TTC549 (cell line): ENCODE measurements at regions not wholly inside any gene's neighbourhood (a gene's known extent, or its start where the extent isn't known, plus 50 kb on each side); places are given as distances from the start of the nearest gene placed in this dataset.

Experiments
- FAIRE-seq: peaks from 2 replicates; lab custom pipeline; 2012; peaks lifted over from hg19 to GRCh38; lab: Jason Lieb, UNC

DNA sequence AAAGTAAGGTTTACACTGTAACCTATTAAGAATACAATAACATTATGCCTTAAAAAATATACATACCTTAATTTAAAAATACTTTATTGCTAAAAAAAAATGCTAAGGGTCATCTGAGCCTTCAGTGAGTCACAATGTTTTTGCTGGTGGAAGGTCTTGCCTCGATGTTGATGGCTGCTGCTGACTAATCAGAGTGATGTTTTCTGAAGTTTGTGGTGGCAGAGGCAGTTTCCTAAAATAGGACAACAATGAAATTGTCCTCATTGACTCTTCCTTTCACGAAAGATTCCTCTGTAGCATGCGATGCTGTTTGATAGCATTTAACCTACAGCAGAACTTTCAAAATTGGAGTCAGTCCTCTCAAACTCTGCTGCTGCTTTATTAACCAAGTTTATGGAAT is 97.6 kb downstream of the FAT3 start:
- FAIRE-seq, result no peak

DNA sequence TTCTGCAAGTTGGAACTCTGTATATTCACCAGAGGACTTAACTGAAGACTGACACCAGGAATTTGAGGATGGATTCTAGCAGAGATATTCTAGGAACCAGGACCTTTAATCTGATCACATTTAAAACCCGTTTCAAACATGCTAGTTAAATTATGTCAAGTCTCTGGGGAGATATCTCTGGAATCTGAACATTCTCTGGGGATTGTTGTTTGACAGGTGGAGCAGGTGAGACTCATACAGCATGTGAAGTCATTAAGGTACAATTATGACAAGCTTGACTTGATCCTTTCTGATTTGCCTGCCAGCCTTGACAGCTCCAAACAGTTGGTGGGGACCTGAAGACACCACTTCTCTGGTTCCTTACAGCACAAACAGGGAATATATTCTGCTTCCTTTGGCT is 100.3 kb downstream of the FAT3 start:
- FAIRE-seq, result no peak

DNA sequence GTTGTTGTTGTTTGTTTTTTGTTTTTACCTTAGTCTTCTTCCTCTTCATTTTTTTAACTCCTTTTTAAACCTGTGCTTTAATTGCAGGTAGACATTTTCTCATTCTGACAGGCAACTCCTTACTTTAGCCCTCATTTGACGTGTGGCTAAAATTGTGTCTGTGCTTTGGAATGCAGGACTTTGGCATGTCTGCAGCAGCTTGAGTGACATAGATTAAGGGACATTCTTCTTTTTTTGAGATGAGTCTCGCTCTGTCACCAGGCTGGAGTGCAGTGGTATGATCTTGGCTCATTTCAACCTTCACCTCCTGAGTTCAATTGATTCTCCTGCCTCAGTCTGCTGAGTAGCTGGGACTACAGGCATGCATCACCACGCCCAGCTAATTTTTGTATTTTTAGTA is 100.8 kb downstream of the FAT3 start:
- no peak for FAIRE-seq

DNA sequence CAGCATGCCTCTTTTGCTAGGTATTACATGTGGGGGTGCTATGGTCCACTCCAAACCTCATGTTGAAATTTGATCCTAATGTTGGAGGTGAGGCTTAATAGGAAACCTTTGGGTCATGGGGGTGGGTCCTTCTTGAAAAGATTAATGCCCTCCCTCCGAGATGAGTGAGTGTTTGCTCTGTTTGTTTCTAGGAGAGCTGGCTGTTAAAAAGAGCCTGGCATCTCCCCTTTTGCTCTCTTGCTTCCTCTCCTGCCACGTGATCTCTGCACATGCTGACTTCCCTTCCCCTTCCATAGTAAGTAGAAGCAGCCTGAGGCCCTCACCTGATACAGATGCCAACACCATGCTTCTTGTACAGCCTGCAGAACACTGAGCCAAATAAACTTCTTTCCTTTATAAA is 104.5 kb downstream of the FAT3 start:
- no peak for FAIRE-seq

DNA sequence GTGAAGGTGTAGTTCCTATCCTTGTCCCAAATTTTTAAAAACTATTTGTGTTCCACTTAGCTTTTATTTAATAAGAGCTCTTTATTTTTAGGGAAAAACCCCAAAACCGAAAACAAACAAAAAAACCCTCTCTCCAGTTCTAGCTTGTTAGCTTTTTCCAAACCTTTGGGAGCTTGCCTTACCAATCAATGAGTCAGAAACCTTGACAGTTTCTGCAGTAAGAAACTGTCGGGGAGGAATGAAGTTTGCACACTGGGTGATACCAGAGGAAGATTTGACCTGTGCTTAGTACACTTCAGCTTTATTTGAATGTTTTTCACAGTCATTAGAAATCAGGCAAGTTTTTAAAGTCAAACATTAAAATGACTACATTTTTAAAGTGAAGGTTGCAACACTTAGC is 105.0 kb downstream of the FAT3 start:
- no peak for FAIRE-seq

DNA sequence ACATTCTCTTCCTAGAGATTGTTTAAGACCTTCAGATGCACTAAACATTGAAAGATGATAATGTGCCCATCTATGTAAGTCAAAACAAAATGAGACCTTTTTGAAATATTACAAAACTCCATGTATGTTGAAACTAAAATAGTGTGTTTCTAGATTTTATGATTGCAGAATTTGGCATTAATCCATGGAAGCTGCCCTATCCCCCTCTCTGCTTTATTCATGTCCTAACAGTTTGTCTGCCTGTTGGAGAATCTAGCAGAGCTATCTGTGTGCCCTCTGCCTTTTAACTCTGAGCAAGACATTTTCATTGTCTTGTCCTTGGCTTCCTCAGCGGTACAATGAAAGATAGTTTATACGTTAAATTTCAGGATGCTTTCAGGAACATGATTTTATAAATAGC is 105.5 kb downstream of the FAT3 start:
- no peak for FAIRE-seq

DNA sequence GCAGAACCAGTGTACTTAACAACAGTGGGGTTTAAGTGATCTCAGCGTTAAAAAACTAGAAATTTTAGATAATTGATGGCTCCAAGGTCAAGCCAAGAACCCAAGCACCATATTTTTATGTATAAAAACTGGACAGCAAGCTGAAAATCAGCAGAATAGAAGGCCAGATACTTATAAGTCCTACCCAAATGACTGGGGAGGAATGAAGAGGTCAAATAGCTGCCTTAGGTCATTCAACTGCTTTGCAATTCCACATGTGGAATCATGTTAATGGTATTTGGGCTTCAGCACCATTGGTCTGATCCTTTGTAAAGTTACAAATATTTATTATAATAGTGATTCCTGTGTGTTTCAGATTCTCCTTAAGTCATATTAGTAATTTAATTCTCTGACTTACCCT is 108.4 kb downstream of the FAT3 start:
- FAIRE-seq, result no peak

DNA sequence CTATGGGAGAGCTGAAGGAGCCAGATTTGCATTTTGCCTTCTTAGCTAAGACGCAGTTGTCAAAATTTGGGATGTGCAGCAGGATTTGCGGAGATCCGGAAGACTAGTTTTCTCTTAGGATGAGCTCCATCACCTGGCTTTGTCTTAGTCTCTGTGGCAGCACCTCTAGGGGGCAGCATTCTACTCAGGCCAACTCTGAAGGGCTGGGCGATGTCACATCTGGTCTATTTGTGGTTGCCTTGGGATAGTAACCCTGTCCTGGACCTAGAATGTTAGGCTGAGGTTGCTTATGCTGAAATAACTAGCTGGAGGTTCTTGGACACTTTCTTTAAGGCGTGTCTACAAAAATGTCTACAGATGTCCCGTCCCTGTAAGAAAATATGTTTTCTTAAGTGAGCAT is 116.2 kb downstream of the FAT3 start:
- no peak for FAIRE-seq

DNA sequence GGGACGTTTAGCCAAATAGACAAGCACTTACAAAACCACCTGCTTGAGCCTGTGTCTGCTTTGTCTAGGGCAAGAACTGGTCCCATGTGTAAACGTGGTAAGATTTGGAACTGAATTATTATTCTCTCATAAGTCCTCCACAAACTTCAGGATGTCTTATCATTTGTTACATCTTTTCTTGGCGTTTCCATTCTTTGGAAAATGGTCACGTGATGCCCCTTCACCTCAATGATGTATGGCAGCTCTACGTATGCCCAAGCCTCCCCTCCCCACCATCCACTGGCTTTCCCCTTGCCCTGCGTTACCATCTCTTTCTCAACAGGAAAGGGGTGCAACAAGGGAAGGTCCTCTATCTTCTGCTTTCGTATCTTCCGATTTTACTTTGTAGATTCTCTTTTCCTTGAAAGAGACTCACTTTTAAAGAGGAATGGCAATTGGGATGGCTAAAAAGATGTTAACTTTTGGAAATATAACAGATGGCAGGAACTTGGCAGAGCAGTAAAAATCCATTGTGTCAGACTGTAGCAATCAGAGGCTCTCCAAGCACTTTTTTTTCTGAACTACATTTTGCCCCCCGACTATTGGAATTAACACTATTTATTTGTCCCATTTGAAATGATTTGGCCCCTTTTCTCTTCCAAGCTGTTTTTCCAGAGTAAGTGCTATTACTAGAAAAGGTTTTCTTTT is 117.6 kb downstream of the FAT3 start:
- no peak for FAIRE-seq

DNA sequence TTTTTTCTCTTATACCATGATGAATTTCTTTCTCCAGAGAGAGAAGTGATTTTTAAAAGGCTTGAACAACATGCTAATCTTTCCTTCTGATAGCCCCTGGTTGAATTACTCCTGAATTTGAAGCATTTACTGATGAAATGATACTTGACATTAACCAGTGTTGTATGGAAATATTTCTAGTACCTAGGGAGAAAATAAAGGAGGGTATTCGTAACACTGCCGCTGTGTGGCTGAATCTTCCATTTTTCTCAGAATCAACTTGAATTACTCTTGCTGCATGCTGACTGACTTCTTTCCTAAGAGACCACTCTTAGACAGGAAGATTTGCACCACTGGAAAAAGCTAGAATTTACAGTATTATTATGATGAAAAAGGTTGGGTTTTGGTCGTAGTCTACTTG is 118.3 kb downstream of the FAT3 start:
- no peak for FAIRE-seq

DNA sequence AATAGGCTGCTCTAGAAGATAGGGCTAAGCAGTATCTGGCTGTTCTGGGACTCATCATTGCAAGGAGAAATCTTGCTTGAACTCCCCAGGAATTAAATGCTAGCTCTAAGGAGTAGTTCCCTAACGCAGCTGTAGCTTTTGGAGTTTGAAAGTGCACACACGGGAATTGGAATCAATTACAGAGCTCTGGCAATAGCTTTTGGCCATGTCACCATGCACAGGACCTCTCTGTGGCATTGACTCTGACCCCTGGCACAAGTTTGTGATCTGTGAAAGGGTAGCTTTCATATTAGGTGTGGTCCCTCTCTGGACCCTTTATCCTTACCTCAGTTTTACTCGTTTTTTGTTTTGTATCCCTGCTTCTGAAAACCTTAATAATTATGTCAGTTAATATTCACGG is 121.6 kb downstream of the FAT3 start:
- no peak for FAIRE-seq

DNA sequence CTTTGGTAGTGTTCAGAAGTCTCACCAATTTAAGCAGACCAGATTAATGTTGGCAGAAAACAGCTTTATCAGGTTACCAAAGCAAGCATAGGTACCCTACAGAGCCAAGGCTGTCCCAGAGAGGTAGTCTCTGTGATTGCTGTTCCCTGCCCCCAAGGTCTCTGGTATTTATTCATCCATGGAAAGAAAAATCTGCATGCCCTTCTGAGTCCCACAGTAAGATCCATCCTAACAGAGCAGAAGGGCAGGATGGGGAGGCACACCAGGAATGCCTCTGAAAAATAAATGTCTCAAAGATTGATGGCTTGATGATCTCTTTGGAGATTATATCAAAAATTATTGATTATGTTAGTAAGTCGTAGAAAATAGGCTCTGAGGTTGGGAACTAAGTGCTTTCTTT is 122.8 kb downstream of the FAT3 start:
- FAIRE-seq, result no peak

DNA sequence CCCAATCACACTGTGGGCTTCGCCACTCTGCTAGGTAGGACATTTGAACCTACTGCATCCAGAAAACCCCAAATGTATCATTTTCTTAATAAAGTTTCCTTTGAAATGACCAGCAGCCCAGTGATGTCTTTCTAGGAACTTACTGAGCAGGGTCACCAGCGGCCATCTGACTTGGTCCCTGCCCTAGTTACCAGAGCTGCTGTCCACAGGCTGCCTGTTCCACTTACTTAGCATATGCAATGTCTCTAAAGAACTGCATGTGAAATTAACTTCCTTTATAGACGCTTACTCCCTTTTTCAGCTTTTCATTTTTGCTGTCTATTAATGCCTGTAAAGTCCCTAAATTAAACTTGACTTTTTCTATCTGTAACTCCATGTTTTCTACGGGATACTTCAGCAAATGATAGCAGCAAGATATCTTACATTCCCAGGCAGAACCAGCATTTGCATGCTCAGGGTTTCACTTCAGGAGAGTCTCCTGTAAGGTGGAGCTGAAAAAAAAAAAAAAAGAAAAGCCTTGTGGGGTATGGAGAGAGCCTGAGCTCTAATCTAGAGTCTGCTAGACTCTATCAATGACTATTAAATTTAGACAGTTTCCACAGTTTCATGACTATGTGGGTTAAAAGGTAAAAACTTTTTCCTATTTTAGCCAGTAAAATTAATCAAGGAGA is 125.0 kb downstream of the FAT3 start:
- no peak for FAIRE-seq

DNA sequence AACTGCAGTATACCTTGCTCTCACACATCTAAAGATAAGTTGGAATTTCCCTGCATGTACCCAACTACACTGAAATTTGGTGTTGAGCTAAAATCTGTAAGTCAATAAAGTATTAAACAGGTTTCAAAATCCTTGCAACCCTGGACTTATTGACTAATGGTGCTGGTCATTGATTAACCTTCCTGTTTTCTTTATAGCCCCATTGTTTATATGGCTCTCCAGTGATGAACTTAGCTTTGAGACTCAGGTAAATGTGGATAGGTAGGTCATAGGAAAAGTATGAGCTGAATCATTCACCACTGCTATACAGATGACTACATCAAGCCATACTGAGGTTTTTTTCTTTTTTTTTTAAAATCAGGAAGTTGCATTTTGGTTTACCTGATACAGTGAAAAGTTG is 132.7 kb downstream of the FAT3 start:
- no peak for FAIRE-seq

DNA sequence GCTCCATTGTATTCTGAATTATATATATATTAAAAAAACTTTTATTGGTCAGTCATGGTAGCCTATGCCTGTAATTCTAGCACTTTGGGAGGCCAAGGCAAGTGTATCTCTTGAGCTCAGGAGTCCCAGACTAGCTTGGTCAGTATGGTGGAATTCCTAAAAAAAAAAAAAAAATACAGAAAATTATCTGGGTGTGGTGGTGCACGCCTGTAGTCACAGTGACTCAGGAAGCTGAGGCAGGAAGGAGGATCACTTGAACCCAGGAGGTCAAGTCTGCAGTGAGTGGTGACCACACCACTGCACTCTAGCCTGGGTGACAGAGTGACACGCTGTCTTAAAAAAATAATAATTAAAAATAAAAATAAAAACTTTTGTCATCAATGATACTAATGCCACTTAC is 133.2 kb downstream of the FAT3 start:
- FAIRE-seq, result no peak

DNA sequence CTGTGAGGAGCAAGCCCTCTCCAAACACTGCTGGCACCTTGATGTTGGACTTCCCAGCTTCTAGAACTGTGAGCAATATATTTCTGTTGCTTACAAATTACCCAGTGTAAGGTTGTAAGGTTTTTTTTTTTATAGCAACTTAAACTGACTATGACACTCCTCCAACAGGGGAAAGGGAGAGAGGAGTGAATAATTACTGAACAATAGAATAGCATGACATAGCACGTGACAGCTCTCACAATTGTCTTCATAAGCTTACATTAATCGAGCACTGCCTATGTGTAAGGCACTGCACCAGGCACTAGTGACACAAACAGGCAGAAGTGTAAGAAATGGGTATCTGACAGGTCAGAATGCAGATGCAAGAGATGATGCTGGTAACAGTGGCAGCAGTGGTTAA is 136.9 kb downstream of the FAT3 start:
- FAIRE-seq, result no peak

DNA sequence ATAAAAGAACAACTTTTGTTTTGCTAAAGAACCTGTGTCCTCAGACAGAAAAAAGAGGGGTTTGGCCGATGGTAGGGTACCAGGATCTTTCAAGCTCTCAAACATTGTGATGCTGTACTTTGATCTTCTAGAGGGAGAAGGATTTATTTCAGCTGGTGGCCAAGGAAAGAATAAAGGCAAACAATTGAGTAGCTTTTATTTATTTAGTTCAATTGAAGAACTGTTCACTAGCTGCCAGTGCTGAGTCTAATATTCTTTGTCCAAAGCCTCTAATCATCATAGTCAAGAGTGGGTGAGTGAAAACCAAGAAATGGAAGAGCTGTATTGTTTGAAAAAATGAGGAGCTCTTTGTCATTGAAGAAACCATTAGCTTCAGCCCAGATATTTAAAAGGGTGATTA is 138.4 kb downstream of the FAT3 start:
- no peak for FAIRE-seq

DNA sequence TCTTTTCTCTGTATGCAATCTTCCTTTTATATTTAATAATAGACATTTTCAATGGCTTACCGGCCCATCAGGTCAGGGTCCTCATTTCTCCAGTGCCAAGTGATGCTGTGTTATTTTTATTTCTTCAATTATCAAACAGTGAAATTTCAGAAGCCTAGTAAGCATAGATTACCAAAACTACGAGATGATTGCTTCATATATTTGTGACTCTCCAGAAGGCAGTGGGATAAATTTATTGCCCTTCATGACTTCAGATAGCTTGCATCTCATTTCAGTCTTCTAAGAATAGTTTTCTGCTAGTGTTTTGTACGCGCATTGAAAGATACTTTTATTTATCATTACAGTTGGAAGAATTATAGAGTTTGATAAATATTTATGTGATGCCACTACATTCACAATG is 139.6 kb downstream of the FAT3 start:
- no peak for FAIRE-seq

DNA sequence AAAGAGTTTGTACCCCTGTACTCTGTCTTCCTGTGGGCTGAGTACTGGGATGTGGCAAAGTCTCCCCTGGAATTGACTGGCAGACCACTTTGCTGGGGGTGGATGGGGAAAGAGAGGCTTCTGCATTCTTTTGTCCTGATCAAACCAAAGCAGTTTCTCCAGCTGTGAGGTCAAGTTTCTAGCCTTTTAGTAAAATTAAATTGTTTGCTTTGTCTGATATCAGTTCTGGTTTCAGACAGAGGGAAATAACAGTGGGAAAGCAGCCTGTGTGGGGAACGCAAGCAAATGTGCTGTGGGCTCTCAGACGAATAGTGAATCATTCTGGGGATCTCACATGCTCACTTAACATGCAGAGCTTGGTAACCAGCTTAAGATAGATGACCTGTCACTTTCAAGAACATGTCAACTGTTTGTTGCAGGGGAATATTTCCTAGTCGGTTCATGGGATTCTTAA is 151.6 kb downstream of the FAT3 start:
- FAIRE-seq, result no peak

DNA sequence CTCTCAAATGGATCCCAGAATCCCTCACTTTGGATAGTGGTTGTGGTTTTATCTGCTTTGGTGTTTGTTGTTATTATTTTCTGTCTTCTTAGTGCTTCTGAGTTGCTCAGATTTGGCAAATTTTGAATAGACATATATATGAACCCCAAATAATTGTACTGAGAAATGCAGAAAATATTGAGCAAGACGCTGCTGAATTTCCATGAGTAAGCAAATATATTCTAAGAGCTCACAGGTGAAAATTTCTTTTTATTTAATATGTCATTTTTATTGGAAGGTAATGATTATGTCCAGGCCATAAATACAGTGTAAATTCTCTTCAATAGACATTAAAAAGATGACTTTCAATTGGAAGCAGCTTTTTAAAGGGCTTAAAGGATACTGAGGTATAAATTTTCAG is 152.1 kb downstream of the FAT3 start:
- no peak for FAIRE-seq

DNA sequence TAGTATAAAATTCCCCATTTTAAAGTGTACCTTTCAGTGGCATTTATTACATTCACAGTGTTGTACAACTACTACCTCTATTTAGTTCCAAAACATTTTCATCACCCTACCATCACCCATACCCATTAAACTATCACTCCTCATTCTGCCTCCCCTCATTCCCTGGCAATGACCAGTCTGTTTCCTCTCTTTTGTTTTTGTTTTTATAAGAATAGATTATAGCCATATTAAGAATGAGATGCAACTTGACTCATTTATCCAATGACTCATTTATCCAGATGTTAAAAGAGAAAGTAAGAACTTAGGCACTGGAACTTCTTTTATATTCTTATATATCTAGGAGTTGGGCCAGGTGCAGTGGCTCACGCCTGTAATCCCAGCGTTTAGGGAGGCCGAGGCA is 156.3 kb downstream of the FAT3 start:
- no peak for FAIRE-seq

DNA sequence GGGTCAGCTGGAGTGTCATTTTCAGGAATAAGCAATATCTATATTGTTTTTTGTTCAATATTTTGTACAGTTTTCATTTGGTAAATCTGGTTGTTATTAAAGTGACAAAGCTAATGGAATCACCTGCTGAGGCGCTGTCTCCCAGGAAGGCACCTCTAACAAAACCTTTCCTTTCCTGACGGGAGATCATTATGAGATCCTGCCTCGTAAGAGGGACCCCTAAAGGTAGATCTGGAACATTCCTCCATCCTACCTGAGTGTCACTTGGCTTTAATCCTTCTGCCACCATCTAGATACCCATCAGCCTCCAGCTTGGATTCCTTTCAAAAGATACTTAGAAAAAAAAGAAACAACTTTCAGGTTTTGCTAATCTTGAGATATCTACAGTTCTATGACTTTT is 157.7 kb downstream of the FAT3 start:
- no peak for FAIRE-seq

DNA sequence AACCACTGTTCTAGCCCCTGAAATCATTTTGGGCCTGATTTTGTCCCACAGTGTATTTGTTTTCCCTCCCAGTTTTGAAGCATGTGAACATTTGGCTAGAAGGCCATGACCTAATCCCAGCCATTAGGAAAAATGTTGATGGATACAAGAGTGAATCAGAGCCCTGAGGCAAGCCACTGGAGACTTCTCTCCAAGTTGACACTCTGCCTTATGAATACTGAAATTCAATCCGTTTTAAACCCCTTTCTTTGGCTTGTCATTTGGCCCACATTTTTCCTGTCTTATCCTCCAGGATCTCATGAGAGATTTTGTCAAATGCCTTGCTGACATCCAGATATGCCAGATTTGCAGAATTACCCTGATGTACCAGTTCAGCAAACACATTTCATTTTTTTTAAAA is 158.8 kb downstream of the FAT3 start:
- no peak for FAIRE-seq

DNA sequence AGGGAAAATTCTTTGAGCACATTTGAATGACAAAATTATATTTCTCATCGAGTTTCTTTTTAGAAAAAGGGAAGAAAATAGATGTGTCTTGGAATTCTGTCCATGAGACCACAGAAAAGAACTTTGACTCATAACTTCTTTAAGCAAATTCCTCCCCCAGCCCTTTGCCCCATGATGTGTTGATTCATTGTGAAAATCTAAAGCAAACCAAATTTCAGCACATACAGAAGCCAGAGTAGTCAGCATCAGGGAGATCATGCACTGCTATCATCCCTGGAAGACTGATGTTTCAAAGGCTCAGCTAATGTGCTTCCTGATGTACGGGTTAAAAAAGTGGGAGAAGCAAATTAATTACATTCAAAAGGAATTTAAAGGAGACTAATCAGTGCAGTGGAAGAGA is 159.7 kb downstream of the FAT3 start:
- no peak for FAIRE-seq

DNA sequence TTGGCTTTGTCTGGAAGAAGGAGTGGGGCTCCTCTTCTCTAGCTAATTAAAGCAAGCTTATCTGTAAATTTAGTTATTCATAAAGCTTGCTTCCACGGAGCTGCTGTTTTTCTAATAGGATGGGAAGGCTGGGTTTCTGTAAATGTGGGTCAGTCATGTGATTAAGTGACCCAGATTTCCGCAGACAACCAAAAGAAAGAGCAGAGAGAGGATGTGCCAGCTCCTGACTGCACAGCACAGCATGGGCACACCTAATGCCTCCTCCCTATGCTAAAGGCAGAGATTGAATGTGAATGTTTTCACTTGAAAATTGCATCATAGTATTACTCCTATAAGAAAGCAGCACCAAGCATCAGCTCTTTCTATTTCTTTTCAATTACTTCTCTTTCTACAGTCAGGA is 160.2 kb downstream of the FAT3 start:
- FAIRE-seq, result no peak
